Erythroblast (primary cell): ENCODE measurements at regions not wholly inside any gene's neighbourhood (a gene's known extent, or its start where the extent isn't known, plus 50 kb on each side); places are given as distances from the start of the nearest gene placed in this dataset.
A peak's percentile ranks its signal among the peaks of the same experiment; 100 is the strongest.

Experiments
- DNase-seq, 2 experiments: peaks; one replicate each; lab custom pipeline; 2025; lab: John Stamatoyannopoulos, UW
- GATA1 ChIP-seq: IDR thresholded peaks from 2 replicates; pipeline ENCODE4 v1.6.1; 2011; ENCODE audit warnings: low read depth, mild to moderate bottlenecking, control low read depth, low read length, moderate library complexity
- POLR2A ChIP-seq: IDR thresholded peaks from 2 replicates; pipeline ENCODE4 v1.6.1; 2011; ENCODE audit warnings: mild to moderate bottlenecking, low read length

DNA sequence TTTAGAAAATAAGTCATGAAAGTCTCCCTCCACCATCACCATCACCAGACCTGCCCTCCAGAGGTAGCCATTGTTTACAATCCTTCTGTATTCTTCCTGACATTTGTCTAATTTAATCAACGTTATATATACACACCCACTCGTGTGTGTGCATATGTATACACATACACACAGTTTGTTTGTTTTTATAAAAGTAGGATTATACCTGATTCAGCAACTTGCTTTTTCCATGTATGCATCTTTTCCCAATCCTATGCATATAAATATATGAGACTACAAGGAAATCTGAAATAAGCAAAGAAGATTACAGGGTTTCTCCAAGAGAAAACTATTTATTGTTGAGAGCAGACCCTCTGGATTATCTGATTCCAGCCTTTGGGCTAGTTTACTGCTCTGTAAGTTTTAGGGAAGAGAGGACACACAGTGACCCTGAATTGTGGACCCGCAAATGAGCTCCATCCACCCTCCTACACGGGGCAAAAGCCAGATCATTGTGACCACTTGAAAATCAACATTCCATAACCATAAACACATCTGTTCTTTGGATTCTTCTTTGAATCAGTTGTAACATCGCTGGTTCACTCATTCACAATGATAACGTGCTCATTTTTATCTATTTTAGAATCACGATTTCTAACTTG, 104.3 kb downstream of the CPN2 start:
- TF ChIP-seq GATA1 (no peak), POLR2A (no peak)
- DNase-seq = no peak

DNA sequence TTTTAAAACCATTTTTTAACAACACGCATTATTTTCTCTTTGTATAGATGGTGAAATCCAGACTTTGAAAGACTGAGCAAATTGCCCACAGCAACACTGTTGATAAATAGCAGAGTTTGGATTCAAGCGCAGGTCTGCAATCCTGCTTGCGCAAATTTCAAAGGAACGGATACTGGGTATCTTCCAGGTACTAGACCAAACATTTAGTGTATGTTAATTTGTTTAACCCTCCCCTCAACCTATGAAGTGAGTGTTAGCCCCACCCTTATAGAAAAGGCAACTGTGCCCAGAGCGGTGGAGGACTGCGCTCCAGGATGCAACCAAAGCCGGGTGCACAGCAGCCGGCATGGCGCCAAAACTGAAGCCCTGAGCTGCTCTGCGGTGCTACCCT, 103.8 kb downstream of the CPN2 start:
- no peak for DNase-seq
- no peak for TF ChIP-seq GATA1
- no peak for TF ChIP-seq POLR2A

DNA sequence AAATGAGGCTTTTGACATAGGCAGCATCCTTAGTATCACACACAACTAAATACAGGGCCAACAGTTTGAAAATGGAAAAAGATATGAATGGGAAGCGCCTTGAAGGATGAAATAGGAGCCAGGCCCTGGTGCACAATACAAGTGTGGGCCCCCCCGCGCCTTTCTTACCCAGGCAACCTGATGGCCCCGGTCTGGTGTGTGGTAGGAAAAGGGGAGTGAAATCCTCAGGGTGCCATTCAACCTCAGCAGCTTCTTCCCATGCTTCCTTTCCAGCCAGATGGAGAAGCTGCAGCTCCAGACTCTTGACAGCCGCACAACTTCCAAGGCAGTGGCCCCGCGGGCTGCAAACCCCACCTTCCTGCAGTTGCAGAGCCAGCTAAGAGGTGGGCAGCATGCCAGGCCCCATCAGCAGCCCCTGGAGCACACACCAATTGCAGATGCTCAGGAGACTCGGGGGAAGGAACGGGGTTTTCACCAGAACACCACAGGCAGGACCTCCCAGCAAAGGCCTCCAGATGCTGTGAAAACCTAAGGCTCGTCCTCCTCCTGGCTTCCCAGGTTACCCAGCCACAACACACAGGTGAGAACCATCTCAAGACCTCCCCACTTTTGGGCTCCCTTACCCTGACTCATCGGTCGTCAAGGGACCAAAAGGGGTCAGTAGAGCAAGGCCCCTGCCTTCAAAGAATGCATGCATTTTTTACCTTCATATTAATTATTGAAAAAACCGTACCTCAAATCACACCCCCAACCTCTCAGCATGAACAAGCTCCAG, 101.6 kb downstream of the CPN2 start:
- TF ChIP-seq GATA1 = no peak
- TF ChIP-seq POLR2A = no peak
- DNase-seq = no peak

GRCh38 chr3:194250098-194251002, 100.8 kb downstream of the CPN2 start:
- no peak for DNase-seq
- TF ChIP-seq POLR2A (no peak), GATA1 (no peak)

- DNase-seq = no peak
- TF ChIP-seq GATA1 (no peak), POLR2A (no peak)
Observed at GRCh38 chr3:194251007-194251406, 100.1 kb downstream of the CPN2 start.

DNA sequence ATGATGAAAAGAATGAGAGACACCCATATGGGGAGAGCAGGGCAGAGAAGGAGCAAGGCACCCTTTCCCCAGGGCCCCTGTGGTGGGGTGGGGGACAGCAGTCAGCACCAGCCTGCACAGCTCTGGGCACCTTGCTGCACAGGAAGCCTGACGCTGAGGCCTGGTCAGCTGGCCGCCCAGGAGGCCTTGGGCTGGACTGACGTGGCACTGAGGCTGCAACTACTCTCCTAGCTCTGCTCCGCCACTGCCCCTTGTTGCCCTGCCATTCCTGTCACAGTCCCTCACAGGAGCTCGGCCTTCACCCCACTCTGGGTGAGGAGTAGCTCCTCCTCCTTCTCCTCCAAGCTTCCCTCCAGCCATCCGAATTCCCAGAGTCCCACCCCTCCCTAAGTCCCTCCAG, 99.7 kb downstream of the CPN2 start:
- TF ChIP-seq GATA1 = no peak
- TF ChIP-seq POLR2A = no peak
- no peak for DNase-seq

GRCh38 chr3:194251891-194252560, 99.1 kb downstream of the CPN2 start:
- DNase-seq = no peak
- TF ChIP-seq GATA1 (no peak), POLR2A (no peak)

- TF ChIP-seq GATA1 (no peak), POLR2A (no peak)
- DNase-seq = no peak
Observed at GRCh38 chr3:194253270-194253669, 97.9 kb downstream of the CPN2 start.

- DNase-seq = peak; percentile 36 to 51
- TF ChIP-seq GATA1 = no peak
- TF ChIP-seq POLR2A = no peak
Observed at GRCh38 chr3:194254040-194254439, 97.1 kb downstream of the CPN2 start.

DNA sequence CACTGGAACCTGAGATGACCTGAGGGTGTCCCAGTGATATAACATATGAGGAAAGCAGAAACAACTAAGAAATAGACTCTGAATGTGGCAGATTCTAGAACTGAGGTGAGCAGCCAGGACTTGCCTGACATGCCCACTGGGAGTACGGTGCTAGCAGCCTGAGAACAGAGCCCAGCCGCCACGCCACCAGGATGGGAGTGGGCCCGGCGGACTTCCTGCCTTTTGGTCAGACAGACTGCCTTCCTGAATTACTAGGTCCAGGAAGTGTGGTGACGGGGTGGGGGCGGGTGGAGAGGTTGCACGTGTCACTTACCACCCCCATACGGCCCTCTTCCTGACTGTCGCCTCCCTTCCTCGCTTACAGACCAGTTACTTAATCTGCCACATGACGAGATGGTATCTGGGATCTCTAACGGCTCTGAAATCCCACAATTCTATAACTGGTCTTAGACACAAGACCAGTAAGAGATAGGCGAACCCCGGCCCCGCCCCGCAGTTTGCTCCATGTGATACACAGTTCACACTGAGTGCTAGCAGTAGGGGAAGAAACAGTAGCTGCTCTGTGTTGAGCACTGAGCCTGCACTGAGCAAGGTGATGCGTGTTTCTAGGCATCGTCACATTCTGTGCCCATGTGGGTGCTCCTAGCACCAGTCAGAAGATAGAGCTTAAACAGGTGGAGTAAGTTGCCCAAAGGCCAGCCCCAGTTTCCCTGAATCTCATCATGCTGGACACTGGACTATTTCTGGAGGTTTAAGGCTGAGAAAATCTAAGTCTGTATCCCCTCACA, 95.7 kb downstream of the CPN2 start:
- peak; percentile 92 to 98 for DNase-seq
- TF ChIP-seq POLR2A (peak; percentile 95), GATA1 (peak; percentile 38)

- DNase-seq = peak; percentile 65 to 81
- no peak for TF ChIP-seq POLR2A
- no peak for TF ChIP-seq GATA1
Observed at GRCh38 chr3:194256040-194256945, 94.8 kb downstream of the CPN2 start.

DNA sequence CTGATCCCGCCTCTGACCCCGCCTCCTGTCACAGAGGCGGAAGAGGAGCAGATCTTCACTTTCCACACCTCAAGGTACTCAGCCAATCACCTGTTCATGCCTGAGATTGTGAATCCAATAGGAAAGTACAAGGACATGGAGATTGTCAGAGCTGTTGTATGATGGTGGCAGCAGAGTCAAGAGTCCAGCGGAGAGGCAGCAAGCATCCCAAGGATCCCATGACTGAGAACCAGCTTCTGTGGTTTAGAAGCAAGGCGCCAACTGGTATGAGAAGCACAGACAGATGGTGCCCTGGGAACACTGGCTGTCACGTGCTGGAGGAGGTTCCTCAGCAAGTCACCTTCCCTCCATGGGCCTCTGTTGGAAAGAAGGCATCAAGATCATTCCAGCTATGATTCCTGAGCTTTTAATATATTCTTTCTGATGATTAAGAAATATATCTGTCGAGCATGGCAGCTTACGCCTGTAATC, 93.9 kb downstream of the CPN2 start:
- TF ChIP-seq POLR2A (no peak), GATA1 (no peak)

More for the DNA sequence above, 93.9 kb downstream of the CPN2 start:
- peak; percentile 20 to 35 for DNase-seq
